Activated T-helper 2 cell treated with anti-CD3 and anti-CD28 coated beads, Interferon-gamma antibody, Interleukin-2, Interleukin-4, amounts not matched to agents 10 μg/mL and 5 μg/mL and 100 μg/mL, durations not matched to agents 14 hours and 24 hours and 36 hours (primary cell): ENCODE measurements at regions not wholly inside any gene's neighbourhood (a gene's known extent, or its start where the extent isn't known, plus 50 kb on each side); places are given as distances from the start of the nearest gene placed in this dataset.

ENCODE experiments used
- DNase-seq: peaks from one replicate; pipeline ENCODE4 v3.0.0; 2021; ENCODE audit warnings: low spot score
- H3K27ac Mint-ChIP-seq: one replicate; pipeline ENCODE4 v1.8.0; 2021; ENCODE audit warnings: mixed read lengths
- H3K27me3 Mint-ChIP-seq: one replicate; pipeline ENCODE4 v1.8.0; 2021; ENCODE audit warnings: low read depth, mixed read lengths
- H3K36me3 Mint-ChIP-seq: one replicate; pipeline ENCODE4 v1.8.0; 2021; ENCODE audit warnings: low read depth, mixed read lengths
- H3K4me1 Mint-ChIP-seq: one replicate; pipeline ENCODE4 v1.8.0; 2021; ENCODE audit warnings: low read depth, mixed read lengths
- H3K4me3 Mint-ChIP-seq: one replicate; pipeline ENCODE4 v1.8.0; 2021; ENCODE audit warnings: low read depth, mild to moderate bottlenecking, moderate library complexity, mixed read lengths
- H3K9me3 Mint-ChIP-seq: one replicate; pipeline ENCODE4 v1.8.0; 2021; ENCODE audit warnings: mixed read lengths
- intact Hi-C: fragments of 100-400 bp; cut with micrococcal nuclease; formaldehyde crosslinking; loops from one replicate; pipeline ENCODE4 v1.15.1; 2023

GRCh38 chr2:57890464-57890863 lies 156.1 kb upstream of the VRK2 start:
- intact Hi-C loops: no loop called here
- DNase-seq: no peak
- Mint-ChIP-seq H3K4me3 (no peak overlapping the region), H3K4me1 (no peaks in the 10 kb centered on the region), H3K27me3 (peaks cover 1% of the 10 kb centered on the region), H3K36me3 (no peaks in the 10 kb centered on the region), H3K9me3 (no peaks in the 10 kb centered on the region), H3K27ac (no peak overlapping the region)

- intact Hi-C loops: no loop called here
- DNase-seq: no peak
- Mint-ChIP-seq H3K4me1 (no peaks in the 10 kb centered on the region), H3K4me3 (no peak overlapping the region), H3K27me3 (peaks cover 1% of the 10 kb centered on the region), H3K36me3 (no peaks in the 10 kb centered on the region), H3K27ac (no peak overlapping the region), H3K9me3 (no peaks in the 10 kb centered on the region)
These were observed 155.4 kb upstream of the VRK2 start for GRCh38 chr2:57891086-57891712.

GRCh38 chr2:57892920-57893319 lies 153.7 kb upstream of the VRK2 start:
- H3K36me3 Mint-ChIP-seq: no peaks in the 10 kb centered on the region
- intact Hi-C loops: no loop called here
- peaks cover 1% of the 10 kb centered on the region for H3K27me3 Mint-ChIP-seq
- DNase-seq: no peak
- no peaks in the 10 kb centered on the region for H3K9me3 Mint-ChIP-seq
- H3K4me1 Mint-ChIP-seq: no peaks in the 10 kb centered on the region
- no peak overlapping the region for H3K27ac Mint-ChIP-seq
- no peak overlapping the region for H3K4me3 Mint-ChIP-seq

- H3K27me3 Mint-ChIP-seq: no peaks in the 10 kb centered on the region
- no peaks in the 10 kb centered on the region for H3K36me3 Mint-ChIP-seq
- no peak for DNase-seq
- intact Hi-C loops: no loop called here
- no peaks in the 10 kb centered on the region for H3K9me3 Mint-ChIP-seq
- H3K4me3 Mint-ChIP-seq: no peak overlapping the region
- no peaks in the 10 kb centered on the region for H3K4me1 Mint-ChIP-seq
- no peak overlapping the region for H3K27ac Mint-ChIP-seq
These were observed 153.3 kb upstream of the VRK2 start for GRCh38 chr2:57893347-57893746.

- H3K27ac Mint-ChIP-seq: no peak overlapping the region
- DNase-seq: no peak
- no peaks in the 10 kb centered on the region for H3K4me1 Mint-ChIP-seq
- no peaks in the 10 kb centered on the region for H3K27me3 Mint-ChIP-seq
- no peak overlapping the region for H3K4me3 Mint-ChIP-seq
- H3K9me3 Mint-ChIP-seq: no peaks in the 10 kb centered on the region
- intact Hi-C loops: no loop called here
- no peaks in the 10 kb centered on the region for H3K36me3 Mint-ChIP-seq
These were observed 152.8 kb upstream of the VRK2 start for GRCh38 chr2:57893786-57894185.

GRCh38 chr2:57894381-57894780 lies 152.2 kb upstream of the VRK2 start:
- no peaks in the 10 kb centered on the region for H3K9me3 Mint-ChIP-seq
- no peak overlapping the region for H3K27ac Mint-ChIP-seq
- no peaks in the 10 kb centered on the region for H3K4me1 Mint-ChIP-seq
- H3K4me3 Mint-ChIP-seq: no peak overlapping the region
- no peaks in the 10 kb centered on the region for H3K36me3 Mint-ChIP-seq
- no peak for DNase-seq
- intact Hi-C loops: no loop called here
- H3K27me3 Mint-ChIP-seq: peaks cover 2% of the 10 kb centered on the region

- Mint-ChIP-seq H3K9me3 (no peaks in the 10 kb centered on the region), H3K36me3 (no peaks in the 10 kb centered on the region), H3K4me1 (no peaks in the 10 kb centered on the region), H3K27ac (no peak overlapping the region), H3K4me3 (no peak overlapping the region), H3K27me3 (peaks cover 4% of the 10 kb centered on the region)
- intact Hi-C loops: no loop called here
- no peak for DNase-seq
These were observed 148.7 kb upstream of the VRK2 start for GRCh38 chr2:57897920-57898319.

- Mint-ChIP-seq H3K9me3 (no peaks in the 10 kb centered on the region), H3K27ac (no peak overlapping the region), H3K36me3 (no peaks in the 10 kb centered on the region), H3K4me1 (no peaks in the 10 kb centered on the region), H3K27me3 (peaks cover 4% of the 10 kb centered on the region), H3K4me3 (no peak overlapping the region)
- DNase-seq: no peak
- intact Hi-C loops: no loop called here
These were observed 146.7 kb upstream of the VRK2 start for GRCh38 chr2:57899898-57900297.

GRCh38 chr2:57902578-57902977 lies 144.0 kb upstream of the VRK2 start:
- Mint-ChIP-seq H3K36me3 (no peaks in the 10 kb centered on the region), H3K4me3 (no peak overlapping the region), H3K27me3 (peaks cover 4% of the 10 kb centered on the region), H3K27ac (no peak overlapping the region), H3K9me3 (no peaks in the 10 kb centered on the region), H3K4me1 (no peaks in the 10 kb centered on the region)
- intact Hi-C loops: no loop called here
- no peak for DNase-seq

GRCh38 chr2:57906152-57906732 lies 140.4 kb upstream of the VRK2 start:
- no peaks in the 10 kb centered on the region for H3K36me3 Mint-ChIP-seq
- H3K4me1 Mint-ChIP-seq: peaks cover 2% of the 10 kb centered on the region
- no peak overlapping the region for H3K27ac Mint-ChIP-seq
- no peaks in the 10 kb centered on the region for H3K27me3 Mint-ChIP-seq
- H3K9me3 Mint-ChIP-seq: no peaks in the 10 kb centered on the region
- DNase-seq: no peak
- H3K4me3 Mint-ChIP-seq: no peak overlapping the region
- intact Hi-C loops: loop anchor here (1.0 kb wide), 1 partner anchor 542 kb away; no protein-coding TSS in a partner anchor

- Mint-ChIP-seq H3K27ac (no peak overlapping the region), H3K36me3 (no peaks in the 10 kb centered on the region), H3K9me3 (no peaks in the 10 kb centered on the region), H3K4me3 (no peak overlapping the region), H3K27me3 (no peaks in the 10 kb centered on the region), H3K4me1 (peaks cover 2% of the 10 kb centered on the region)
- no peak for DNase-seq
- intact Hi-C loops: no loop called here
These were observed 139.2 kb upstream of the VRK2 start for GRCh38 chr2:57907411-57907810.

GRCh38 chr2:57908736-57909161 lies 137.9 kb upstream of the VRK2 start:
- Mint-ChIP-seq H3K27ac (no peak overlapping the region), H3K4me3 (no peak overlapping the region), H3K9me3 (no peaks in the 10 kb centered on the region), H3K4me1 (peaks cover 2% of the 10 kb centered on the region), H3K27me3 (no peaks in the 10 kb centered on the region), H3K36me3 (no peaks in the 10 kb centered on the region)
- no peak for DNase-seq
- intact Hi-C loops: no loop called here

GRCh38 chr2:57918126-57918525 lies 128.5 kb upstream of the VRK2 start:
- no peaks in the 10 kb centered on the region for H3K9me3 Mint-ChIP-seq
- no peaks in the 10 kb centered on the region for H3K36me3 Mint-ChIP-seq
- H3K27ac Mint-ChIP-seq: no peak overlapping the region
- DNase-seq: no peak
- no peaks in the 10 kb centered on the region for H3K27me3 Mint-ChIP-seq
- H3K4me3 Mint-ChIP-seq: no peak overlapping the region
- intact Hi-C loops: no loop called here
- H3K4me1 Mint-ChIP-seq: no peaks in the 10 kb centered on the region
